ENCODE measurements at regions not wholly inside any gene's neighbourhood (a gene's known extent, or its start where the extent isn't known, plus 50 kb on each side); places are given as distances from the start of the nearest gene placed in this dataset.
"Not testable (repeated sequence)": the region's sequence is repeated elsewhere in the genome, so short reads cannot be mapped to it uniquely, and the experiment has no call there.

GRCh38 chr14:104230946-104231345 lies 92.6 kb downstream of the KIF26A start:
- DNase-seq (ENCODE audit: low read depth in 6 of 9, low spot score in 9 of 9) = no peak
- 88% methylated on average over 4 of the region's 4 CpGs for WGBS

GRCh38 chr14:104232070-104232484 lies 93.7 kb downstream of the KIF26A start:
- H3K4me1 ChIP-seq (ENCODE audit: control insufficient read depth in 2 of 2, insufficient read depth in 2 of 2, low read length in 2 of 2) = no peaks in the 10 kb centered on the region
- no peaks in the 10 kb centered on the region for H3K27me3 ChIP-seq (ENCODE audit: control insufficient read depth in 2 of 2, insufficient read depth in 1 of 2, low read length in 1 of 2)
- no peak overlapping the region for H3K27ac ChIP-seq (ENCODE audit: low read depth in 1 of 2, low read length in 1 of 2)
- no peak for DNase-seq (ENCODE audit: low read depth in 6 of 9, low spot score in 9 of 9)
- H3K4me3 ChIP-seq (ENCODE audit: low read length in 2 of 2) = no peak overlapping the region
- H3K9me3 ChIP-seq (ENCODE audit: control insufficient read depth in 2 of 2, insufficient read depth in 1 of 2, low read length in 1 of 2) = peaks cover 3 to 42% of the 10 kb centered on the region in 2 donors
- no peaks in the 10 kb centered on the region for H3K36me3 ChIP-seq (ENCODE audit: control insufficient read depth in 2 of 2, insufficient read depth in 2 of 2, low read length in 1 of 2)
- WGBS = 60% methylated on average over 4 of the region's 4 CpGs

More at GRCh38 chr14:104230946-104231345, 92.6 kb downstream of the KIF26A start:
- Histone ChIP-seq H3K27me3 (ENCODE audit: control insufficient read depth in 2 of 2, insufficient read depth in 1 of 2, low read length in 1 of 2) (no peaks in the 10 kb centered on the region), H3K36me3 (ENCODE audit: control insufficient read depth in 2 of 2, insufficient read depth in 2 of 2, low read length in 1 of 2) (no peaks in the 10 kb centered on the region), H3K4me1 (ENCODE audit: control insufficient read depth in 2 of 2, insufficient read depth in 2 of 2, low read length in 2 of 2) (no peaks in the 10 kb centered on the region), H3K4me3 (ENCODE audit: low read length in 2 of 2) (no peak overlapping the region), H3K9me3 (ENCODE audit: control insufficient read depth in 2 of 2, insufficient read depth in 1 of 2, low read length in 1 of 2) (peaks cover 1 to 37% of the 10 kb centered on the region in 2 donors), H3K27ac (ENCODE audit: low read depth in 1 of 2, low read length in 1 of 2) (no peak overlapping the region)

- DNase-seq (ENCODE audit: low read depth in 6 of 9, low spot score in 9 of 9) = not testable (repeated sequence)
- 80% methylated on average over 3 of the region's 3 CpGs for WGBS
Observed at GRCh38 chr14:104234007-104234786, 95.8 kb downstream of the KIF26A start.

GRCh38 chr14:104235686-104236085 lies 97.3 kb downstream of the KIF26A start:
- Histone ChIP-seq H3K27me3 (ENCODE audit: control insufficient read depth in 2 of 2, insufficient read depth in 1 of 2, low read length in 1 of 2) (no peaks in the 10 kb centered on the region), H3K27ac (ENCODE audit: low read depth in 1 of 2, low read length in 1 of 2) (no peak overlapping the region), H3K36me3 (ENCODE audit: control insufficient read depth in 2 of 2, insufficient read depth in 2 of 2, low read length in 1 of 2) (no peaks in the 10 kb centered on the region), H3K4me3 (ENCODE audit: low read length in 2 of 2) (no peak overlapping the region), H3K9me3 (ENCODE audit: control insufficient read depth in 2 of 2, insufficient read depth in 1 of 2, low read length in 1 of 2) (peaks cover 3 to 54% of the 10 kb centered on the region in 2 donors), H3K4me1 (ENCODE audit: control insufficient read depth in 2 of 2, insufficient read depth in 2 of 2, low read length in 2 of 2) (no peaks in the 10 kb centered on the region)
- DNase-seq (ENCODE audit: low read depth in 6 of 9, low spot score in 9 of 9) = no peak
- WGBS = 70% methylated on average over 2 of the region's 2 CpGs

More at GRCh38 chr14:104234007-104234786, 95.8 kb downstream of the KIF26A start:
- H3K4me3 ChIP-seq (ENCODE audit: low read length in 2 of 2); H3K27me3 ChIP-seq (ENCODE audit: control insufficient read depth in 2 of 2, insufficient read depth in 1 of 2, low read length in 1 of 2); H3K27ac ChIP-seq (ENCODE audit: low read depth in 1 of 2, low read length in 1 of 2); H3K36me3 ChIP-seq (ENCODE audit: control insufficient read depth in 2 of 2, insufficient read depth in 2 of 2, low read length in 1 of 2); H3K4me1 ChIP-seq (ENCODE audit: control insufficient read depth in 2 of 2, insufficient read depth in 2 of 2, low read length in 2 of 2): not testable (repeated sequence)
- peaks cover 3 to 53% of the 10 kb centered on the region in 2 donors for H3K9me3 ChIP-seq (ENCODE audit: control insufficient read depth in 2 of 2, insufficient read depth in 1 of 2, low read length in 1 of 2)

- 85% methylated on average over 24 of the region's 24 CpGs for WGBS
- H3K27ac ChIP-seq (ENCODE audit: low read depth in 1 of 2, low read length in 1 of 2) = no peak overlapping the region
- no peak for DNase-seq (ENCODE audit: low read depth in 6 of 9, low spot score in 9 of 9)
Observed at GRCh38 chr14:104237651-104238423, 99.5 kb downstream of the KIF26A start.

GRCh38 chr14:104238424-104239184 lies 100.2 kb downstream of the KIF26A start:
- Histone ChIP-seq H3K27me3 (ENCODE audit: control insufficient read depth in 2 of 2, insufficient read depth in 1 of 2, low read length in 1 of 2) (no peaks in the 10 kb centered on the region), H3K4me3 (ENCODE audit: low read length in 2 of 2) (no peak overlapping the region), H3K36me3 (ENCODE audit: control insufficient read depth in 2 of 2, insufficient read depth in 2 of 2, low read length in 1 of 2) (no peaks in the 10 kb centered on the region), H3K9me3 (ENCODE audit: control insufficient read depth in 2 of 2, insufficient read depth in 1 of 2, low read length in 1 of 2) (peaks cover 3 to 48% of the 10 kb centered on the region in 2 donors), H3K4me1 (ENCODE audit: control insufficient read depth in 2 of 2, insufficient read depth in 2 of 2, low read length in 2 of 2) (no peaks in the 10 kb centered on the region), H3K27ac (ENCODE audit: low read depth in 1 of 2, low read length in 1 of 2) (no peak overlapping the region)
- DNase-seq (ENCODE audit: low read depth in 6 of 9, low spot score in 9 of 9) = no peak
- 78% methylated on average over 21 of the region's 21 CpGs for WGBS

More at GRCh38 chr14:104237651-104238423, 99.5 kb downstream of the KIF26A start:
- Histone ChIP-seq H3K9me3 (ENCODE audit: control insufficient read depth in 2 of 2, insufficient read depth in 1 of 2, low read length in 1 of 2) (peaks cover 3 to 50% of the 10 kb centered on the region in 2 donors), H3K27me3 (ENCODE audit: control insufficient read depth in 2 of 2, insufficient read depth in 1 of 2, low read length in 1 of 2) (no peaks in the 10 kb centered on the region), H3K4me3 (ENCODE audit: low read length in 2 of 2) (no peak overlapping the region), H3K4me1 (ENCODE audit: control insufficient read depth in 2 of 2, insufficient read depth in 2 of 2, low read length in 2 of 2) (no peaks in the 10 kb centered on the region), H3K36me3 (ENCODE audit: control insufficient read depth in 2 of 2, insufficient read depth in 2 of 2, low read length in 1 of 2) (no peaks in the 10 kb centered on the region)

GRCh38 chr14:104239185-104239775 lies 100.9 kb downstream of the KIF26A start:
- no peak for DNase-seq (ENCODE audit: low read depth in 6 of 9, low spot score in 9 of 9)
- peaks cover 2 to 46% of the 10 kb centered on the region in 2 donors for H3K9me3 ChIP-seq (ENCODE audit: control insufficient read depth in 2 of 2, insufficient read depth in 1 of 2, low read length in 1 of 2)

GRCh38 chr14:104239861-104240301 lies 101.5 kb downstream of the KIF26A start:
- no peak overlapping the region for H3K27ac ChIP-seq (ENCODE audit: low read depth in 1 of 2, low read length in 1 of 2)
- no peaks in the 10 kb centered on the region for H3K36me3 ChIP-seq (ENCODE audit: control insufficient read depth in 2 of 2, insufficient read depth in 2 of 2, low read length in 1 of 2)
- no peak overlapping the region for H3K4me3 ChIP-seq (ENCODE audit: low read length in 2 of 2)
- H3K27me3 ChIP-seq (ENCODE audit: control insufficient read depth in 2 of 2, insufficient read depth in 1 of 2, low read length in 1 of 2) = no peaks in the 10 kb centered on the region
- 80% methylated on average over 17 of the region's 17 CpGs for WGBS
- H3K4me1 ChIP-seq (ENCODE audit: control insufficient read depth in 2 of 2, insufficient read depth in 2 of 2, low read length in 2 of 2) = no peaks in the 10 kb centered on the region
- no peak for DNase-seq (ENCODE audit: low read depth in 6 of 9, low spot score in 9 of 9)
- H3K9me3 ChIP-seq (ENCODE audit: control insufficient read depth in 2 of 2, insufficient read depth in 1 of 2, low read length in 1 of 2) = peaks cover 2 to 49% of the 10 kb centered on the region in 2 donors

More at GRCh38 chr14:104239185-104239775, 100.9 kb downstream of the KIF26A start:
- no peak overlapping the region for H3K27ac ChIP-seq (ENCODE audit: low read depth in 1 of 2, low read length in 1 of 2)
- H3K36me3 ChIP-seq (ENCODE audit: control insufficient read depth in 2 of 2, insufficient read depth in 2 of 2, low read length in 1 of 2) = no peaks in the 10 kb centered on the region
- no peak overlapping the region for H3K4me3 ChIP-seq (ENCODE audit: low read length in 2 of 2)
- H3K4me1 ChIP-seq (ENCODE audit: control insufficient read depth in 2 of 2, insufficient read depth in 2 of 2, low read length in 2 of 2) = no peaks in the 10 kb centered on the region
- 80% methylated on average over 8 of the region's 8 CpGs for WGBS
- H3K27me3 ChIP-seq (ENCODE audit: control insufficient read depth in 2 of 2, insufficient read depth in 1 of 2, low read length in 1 of 2) = no peaks in the 10 kb centered on the region
